GM18520 (cell line): ENCODE measurements at regions not wholly inside any gene's neighbourhood (a gene's known extent, or its start where the extent isn't known, plus 50 kb on each side); places are given as distances from the start of the nearest gene placed in this dataset.

ENCODE experiments used
- ATAC-seq: cut with Tn5 transposase; IDR thresholded peaks from one replicate; pipeline ENCODE4 v1.9.1; 2021; ENCODE audit not compliant: unreplicated experiment

DNA sequence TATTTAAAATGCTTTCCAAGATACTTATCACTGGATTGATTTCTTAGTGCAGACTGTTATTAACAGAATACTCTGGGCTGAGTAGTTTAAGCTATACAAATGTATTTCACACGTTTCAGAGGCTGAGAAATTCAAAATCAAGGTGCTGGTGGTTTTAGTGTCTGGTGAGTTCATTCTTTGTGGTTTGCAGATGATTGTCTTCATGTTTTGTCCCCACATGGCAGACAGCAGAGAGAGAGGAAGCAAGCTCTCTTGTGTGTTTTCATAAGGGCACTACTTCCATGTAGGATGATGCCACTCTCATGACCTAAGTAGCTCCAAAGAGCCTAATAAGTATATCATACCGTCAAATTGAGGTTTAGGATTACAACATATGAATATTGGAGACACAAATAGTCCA, 1348.9 kb upstream of the FLRT2 start:
- ATAC-seq = no peak

DNA sequence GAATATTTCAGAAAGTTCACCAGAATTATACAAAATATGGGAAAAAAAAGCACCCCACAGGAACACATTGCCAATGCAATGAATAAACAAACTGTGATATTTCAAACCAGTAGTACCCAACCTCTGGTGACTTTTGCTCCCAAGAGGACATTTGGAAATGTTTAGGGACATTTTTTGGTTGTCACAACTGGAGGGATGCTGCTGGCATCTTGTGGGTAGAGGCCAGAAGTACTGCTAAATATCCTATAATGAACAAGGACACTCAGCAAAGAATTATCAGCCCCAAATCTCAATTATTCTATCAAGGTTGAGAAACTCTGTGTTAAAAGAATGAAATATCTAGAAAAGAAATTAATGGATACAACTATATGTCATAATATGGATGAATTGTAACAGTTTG, 1334.4 kb upstream of the FLRT2 start:
- ATAC-seq = no peak

DNA sequence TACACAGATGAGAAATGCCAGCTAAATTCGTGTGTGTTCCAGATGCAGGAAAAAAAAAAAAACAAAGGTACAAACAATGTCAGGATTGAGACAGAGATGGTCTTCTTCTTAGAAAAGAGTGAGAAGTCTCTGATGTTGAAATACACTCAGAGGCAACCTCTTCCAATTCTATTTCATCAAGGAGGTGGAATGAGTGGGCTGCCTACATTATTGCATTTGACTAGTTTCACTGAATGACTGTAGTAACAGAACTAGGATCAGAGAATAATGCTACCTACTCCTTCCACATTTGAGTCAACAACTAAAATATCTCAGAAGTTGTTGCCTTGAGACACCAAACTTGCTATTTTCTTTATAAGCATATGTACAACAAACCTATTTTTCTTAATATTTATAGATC, 1332.2 kb upstream of the FLRT2 start:
- ATAC-seq = no peak

- ATAC-seq = no peak
Measured at GRCh38 chr14:84202486-84202885, 1327.5 kb upstream of the FLRT2 start.

DNA sequence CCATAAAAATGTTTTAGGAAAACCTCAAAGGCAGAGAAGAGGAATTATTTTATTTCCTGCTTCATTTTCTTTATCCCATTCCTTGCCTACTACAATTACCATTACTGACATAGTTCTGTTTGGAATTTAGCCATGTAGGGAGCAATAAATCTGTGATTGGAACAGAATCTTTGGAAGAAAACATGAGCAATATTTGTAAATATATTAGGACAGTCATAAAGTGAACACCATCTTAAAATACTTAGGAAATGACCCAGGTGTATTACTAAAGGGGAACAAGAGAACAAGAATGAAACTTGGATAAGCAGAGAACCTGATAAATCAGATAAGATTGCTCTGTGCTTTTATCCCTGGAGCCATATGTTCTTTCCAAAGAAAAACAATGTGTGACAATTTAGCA, 1326.0 kb upstream of the FLRT2 start:
- ATAC-seq = no peak

GRCh38 chr14:84208451-84208850, 1321.5 kb upstream of the FLRT2 start:
- ATAC-seq = no peak

GRCh38 chr14:84209031-84209430, 1320.9 kb upstream of the FLRT2 start:
- ATAC-seq = no peak

GRCh38 chr14:84217066-84217465, 1312.9 kb upstream of the FLRT2 start:
- no peak for ATAC-seq

DNA sequence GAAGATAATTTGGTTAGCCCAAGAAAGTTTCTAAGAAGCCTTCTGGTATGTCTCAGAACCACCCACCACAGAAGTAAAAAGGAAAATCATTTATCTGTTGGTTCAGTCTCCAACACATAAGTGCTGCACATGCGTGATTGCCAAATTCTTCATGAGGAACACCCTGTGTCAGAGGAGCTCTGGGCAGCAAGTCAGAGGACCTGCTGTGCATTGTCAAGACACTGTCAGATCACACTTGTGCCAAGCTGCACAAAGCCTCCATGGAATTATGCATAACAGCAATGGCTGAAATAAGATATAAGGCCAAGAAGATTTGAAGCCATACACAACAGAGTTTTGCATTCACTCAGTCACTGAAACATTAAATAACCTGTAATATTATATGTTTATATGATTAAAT, 1304.7 kb upstream of the FLRT2 start:
- ATAC-seq = no peak

GRCh38 chr14:84228702-84229101, 1301.2 kb upstream of the FLRT2 start:
- ATAC-seq = no peak

GRCh38 chr14:84234281-84234680, 1295.7 kb upstream of the FLRT2 start:
- ATAC-seq = no peak

- ATAC-seq = no peak
Measured at GRCh38 chr14:84236290-84236689, 1293.7 kb upstream of the FLRT2 start.

DNA sequence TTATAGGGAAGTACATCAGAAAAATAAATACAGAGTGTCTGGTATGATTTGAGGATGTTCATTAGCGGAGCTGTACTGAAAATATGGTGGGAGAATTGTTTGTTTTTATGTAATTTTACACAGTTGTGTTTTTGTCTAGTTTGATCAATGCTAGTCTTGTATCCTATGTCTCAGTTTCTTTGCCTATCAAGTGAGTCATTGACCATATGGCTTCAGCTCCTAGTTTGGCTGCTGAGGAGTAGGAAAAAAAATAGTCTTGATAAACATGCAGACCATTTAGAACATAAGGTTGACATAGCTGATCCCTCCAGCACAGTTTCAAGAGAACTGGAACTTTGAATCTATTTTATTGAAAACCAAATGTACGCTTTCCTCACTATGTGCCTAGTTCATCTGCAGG, 1292.1 kb upstream of the FLRT2 start:
- ATAC-seq = no peak

DNA sequence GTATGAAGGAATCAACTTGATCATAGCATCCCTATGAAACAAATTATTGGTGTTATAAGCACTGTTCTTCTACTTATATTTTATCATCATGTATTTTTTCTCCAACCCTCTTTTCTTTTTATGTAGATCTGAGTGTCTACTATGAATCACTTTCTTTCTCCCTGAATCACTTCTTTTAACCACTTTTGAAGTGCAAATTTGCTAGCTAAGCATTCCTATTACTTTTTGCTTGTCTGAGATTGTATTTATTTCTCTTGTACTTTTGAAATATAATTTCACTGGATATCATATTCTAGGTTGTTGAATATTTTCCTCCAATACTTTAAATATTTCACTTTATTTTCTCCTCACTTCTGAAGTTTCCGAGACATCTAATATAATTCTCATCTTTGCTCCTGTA, 1282.3 kb upstream of the FLRT2 start:
- ATAC-seq = no peak

DNA sequence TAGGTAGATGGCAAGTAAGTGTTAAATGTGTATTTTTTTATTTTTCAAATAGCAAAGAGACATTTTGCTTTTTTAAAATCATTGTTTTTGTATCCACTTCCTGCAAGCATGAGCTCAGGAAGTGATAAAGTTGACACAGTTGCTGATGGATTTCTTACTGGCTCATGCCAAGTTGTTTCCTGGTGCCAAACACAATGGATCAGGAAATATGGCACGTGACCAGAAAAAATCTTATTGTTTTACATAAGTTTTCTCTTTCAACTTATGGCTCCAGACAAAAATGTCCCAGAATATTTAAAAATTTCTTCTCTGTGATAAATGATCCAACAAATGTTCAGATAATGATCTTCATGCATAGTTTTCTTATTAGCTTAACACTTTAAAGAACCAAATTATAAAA, 1279.1 kb upstream of the FLRT2 start:
- ATAC-seq = no peak

- no peak for ATAC-seq
Measured at GRCh38 chr14:84251411-84252115, 1278.4 kb upstream of the FLRT2 start.

- ATAC-seq = no peak
Measured at GRCh38 chr14:84252706-84253105, 1277.2 kb upstream of the FLRT2 start.

DNA sequence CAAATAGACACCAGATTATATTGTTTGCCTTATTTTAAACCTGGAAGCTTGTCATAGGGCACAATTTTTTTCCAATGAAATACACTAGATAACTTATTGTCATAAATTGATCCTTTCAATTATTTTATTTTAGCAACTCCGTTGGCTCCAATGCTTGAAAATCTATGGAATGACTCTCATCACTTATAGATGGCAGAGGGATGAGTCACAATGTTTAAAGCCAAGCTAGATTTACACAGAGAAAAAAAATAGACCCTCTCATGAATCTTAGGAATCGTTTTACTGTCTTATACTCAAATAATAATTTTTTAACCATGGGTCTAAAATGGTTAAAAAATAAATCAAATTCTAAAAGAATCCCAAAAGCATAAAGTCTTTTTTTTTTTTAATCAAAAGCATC, 1276.6 kb upstream of the FLRT2 start:
- no peak for ATAC-seq

DNA sequence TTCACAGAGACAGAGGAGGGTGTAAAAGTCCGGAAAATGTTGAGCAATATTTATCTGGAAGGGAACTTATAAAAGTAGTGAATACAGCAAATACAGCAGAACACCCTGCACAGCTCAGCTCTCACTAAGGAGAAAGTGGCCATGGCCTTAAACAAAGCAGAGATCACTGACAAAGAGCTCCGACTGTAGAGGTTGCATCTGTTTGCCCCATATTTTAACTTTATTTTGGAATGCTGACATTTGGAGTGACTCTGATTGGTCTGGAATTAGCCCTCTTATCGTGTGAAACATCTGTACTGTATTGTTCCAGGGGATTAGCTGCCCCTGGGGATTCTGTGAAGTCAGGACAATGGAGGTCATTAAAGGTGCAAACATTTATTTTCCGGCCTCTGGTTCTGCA, 1275.7 kb upstream of the FLRT2 start:
- no peak for ATAC-seq

- ATAC-seq = no peak
Measured at GRCh38 chr14:84262932-84263331, 1267.0 kb upstream of the FLRT2 start.

- no peak for ATAC-seq
Measured at GRCh38 chr14:84272290-84272721, 1257.6 kb upstream of the FLRT2 start.

- ATAC-seq = no peak
Measured at GRCh38 chr14:84273181-84273580, 1256.8 kb upstream of the FLRT2 start.

DNA sequence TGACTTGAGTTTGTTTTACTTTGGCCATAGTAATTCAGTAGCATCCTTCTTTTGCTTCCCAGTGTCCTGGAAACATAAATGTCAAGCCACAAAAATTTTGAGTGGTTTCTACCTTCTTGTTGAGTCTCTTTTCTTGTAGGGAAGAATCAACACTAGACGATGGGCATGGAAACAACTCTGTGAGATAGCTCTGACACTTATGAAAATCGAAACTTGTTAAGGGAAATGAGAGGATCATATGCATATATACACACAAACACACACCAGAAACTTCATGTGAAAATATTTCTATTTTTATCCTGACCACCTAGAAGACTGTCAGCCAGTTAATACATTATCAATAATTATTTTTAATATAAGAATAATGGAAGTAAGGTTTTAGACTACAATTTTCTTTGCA, 1247.3 kb upstream of the FLRT2 start:
- no peak for ATAC-seq
